ENCODE measurements at regions not wholly inside any gene's neighbourhood (a gene's known extent, or its start where the extent isn't known, plus 50 kb on each side); places are given as distances from the start of the nearest gene placed in this dataset.

DNA sequence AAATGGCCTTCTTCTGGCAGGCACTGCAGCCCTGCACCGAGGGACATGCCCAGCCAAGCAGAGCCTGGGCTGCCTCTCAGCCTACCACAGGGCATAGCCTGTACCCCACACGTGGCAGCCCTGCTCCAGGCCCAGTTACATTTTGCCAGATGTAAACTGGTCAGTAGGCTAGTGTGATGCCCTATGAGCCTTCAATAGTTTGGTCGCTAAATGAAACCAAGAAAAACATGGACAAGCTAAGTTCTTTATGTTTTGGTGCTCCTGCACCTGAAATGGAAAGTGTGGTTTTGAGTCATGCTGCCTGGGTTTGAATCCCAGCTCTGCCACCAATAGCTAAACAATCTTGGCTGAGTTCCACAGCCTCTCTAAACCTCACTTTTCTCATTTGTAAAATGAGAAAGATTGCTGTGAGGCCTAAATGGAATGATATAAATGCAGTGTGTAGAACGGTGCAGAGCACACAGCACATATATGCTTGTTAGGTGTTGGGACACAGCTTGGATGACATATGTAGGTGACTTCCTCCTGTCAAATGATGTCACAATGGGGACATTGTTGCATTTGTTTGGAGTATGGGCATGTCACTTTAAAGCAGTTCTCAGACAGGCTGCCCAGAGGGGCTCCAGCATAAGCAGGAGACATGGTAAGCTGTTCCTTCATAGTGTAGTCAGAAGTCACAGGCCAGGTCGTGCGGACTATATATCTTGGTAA lies 57.4 kb downstream of the ZBTB38 start:
- H3K27ac ChIP-seq: peak overlapping the region; percentile 86
- TF ChIP-seq, protein P1, sequence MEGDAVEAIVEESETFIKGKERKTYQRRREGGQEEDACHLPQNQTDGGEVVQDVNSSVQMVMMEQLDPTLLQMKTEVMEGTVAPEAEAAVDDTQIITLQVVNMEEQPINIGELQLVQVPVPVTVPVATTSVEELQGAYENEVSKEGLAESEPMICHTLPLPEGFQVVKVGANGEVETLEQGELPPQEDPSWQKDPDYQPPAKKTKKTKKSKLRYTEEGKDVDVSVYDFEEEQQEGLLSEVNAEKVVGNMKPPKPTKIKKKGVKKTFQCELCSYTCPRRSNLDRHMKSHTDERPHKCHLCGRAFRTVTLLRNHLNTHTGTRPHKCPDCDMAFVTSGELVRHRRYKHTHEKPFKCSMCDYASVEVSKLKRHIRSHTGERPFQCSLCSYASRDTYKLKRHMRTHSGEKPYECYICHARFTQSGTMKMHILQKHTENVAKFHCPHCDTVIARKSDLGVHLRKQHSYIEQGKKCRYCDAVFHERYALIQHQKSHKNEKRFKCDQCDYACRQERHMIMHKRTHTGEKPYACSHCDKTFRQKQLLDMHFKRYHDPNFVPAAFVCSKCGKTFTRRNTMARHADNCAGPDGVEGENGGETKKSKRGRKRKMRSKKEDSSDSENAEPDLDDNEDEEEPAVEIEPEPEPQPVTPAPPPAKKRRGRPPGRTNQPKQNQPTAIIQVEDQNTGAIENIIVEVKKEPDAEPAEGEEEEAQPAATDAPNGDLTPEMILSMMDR (IDR thresholded peaks at IDR 0.05; ENCODE audit: low read depth, low read length): no peak

DNA sequence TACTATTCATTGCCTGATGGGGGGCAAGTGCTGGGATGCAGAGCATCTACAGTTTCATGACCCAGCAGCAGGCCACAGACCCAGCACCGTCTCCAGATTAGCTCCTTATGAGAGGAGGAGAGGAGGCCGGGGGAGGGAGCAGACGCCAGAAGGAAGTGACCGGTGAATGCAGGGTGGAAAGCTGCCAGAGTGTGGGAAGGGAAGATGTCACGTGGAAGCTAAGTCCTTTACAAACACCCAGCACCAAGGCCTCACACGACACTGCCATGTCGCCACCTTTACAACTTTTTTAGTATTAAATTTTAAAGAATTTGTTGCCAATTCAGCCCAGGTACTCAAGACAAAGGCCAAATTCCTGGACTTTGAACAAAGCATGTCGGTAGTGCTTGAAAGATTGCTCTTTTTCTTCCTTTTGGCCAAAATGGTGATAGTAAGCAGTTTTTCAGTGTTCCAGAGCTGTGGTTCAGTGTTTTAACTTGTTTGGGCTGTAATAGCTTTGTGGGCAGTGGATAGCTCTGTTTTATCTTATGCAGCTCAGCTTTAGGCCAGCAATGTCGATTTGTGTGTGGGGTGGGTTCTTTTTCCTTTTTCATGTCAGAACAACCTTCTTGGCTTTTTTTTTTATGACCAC lies 58.2 kb downstream of the ZBTB38 start:
- Histone ChIP-seq H3K27ac (peak overlapping the region; percentile 86), H3K27me3 (ENCODE audit: insufficient read depth, low read depth, severe bottlenecking) (no peaks in the 10 kb centered on the region), H3K4me3 (ENCODE audit: low read depth, low read length) (no peak overlapping the region), H3K9me3 (ENCODE audit: severe bottlenecking) (no peaks in the 10 kb centered on the region), H3K36me3 (peaks cover 4% of the 10 kb centered on the region)
- TF ChIP-seq, protein P1 (IDR thresholded peaks at IDR 0.05; ENCODE audit: low read depth, low read length): no peak
- peak; percentile 94 for DNase-seq

More for the DNA sequence above, 57.4 kb downstream of the ZBTB38 start:
- Histone ChIP-seq H3K9me3 (ENCODE audit: severe bottlenecking) (no peaks in the 10 kb centered on the region), H3K4me3 (ENCODE audit: low read depth, low read length) (no peak overlapping the region), H3K27me3 (ENCODE audit: insufficient read depth, low read depth, severe bottlenecking) (no peaks in the 10 kb centered on the region), H3K36me3 (peaks cover 4% of the 10 kb centered on the region)
- DNase-seq: no peak

DNA sequence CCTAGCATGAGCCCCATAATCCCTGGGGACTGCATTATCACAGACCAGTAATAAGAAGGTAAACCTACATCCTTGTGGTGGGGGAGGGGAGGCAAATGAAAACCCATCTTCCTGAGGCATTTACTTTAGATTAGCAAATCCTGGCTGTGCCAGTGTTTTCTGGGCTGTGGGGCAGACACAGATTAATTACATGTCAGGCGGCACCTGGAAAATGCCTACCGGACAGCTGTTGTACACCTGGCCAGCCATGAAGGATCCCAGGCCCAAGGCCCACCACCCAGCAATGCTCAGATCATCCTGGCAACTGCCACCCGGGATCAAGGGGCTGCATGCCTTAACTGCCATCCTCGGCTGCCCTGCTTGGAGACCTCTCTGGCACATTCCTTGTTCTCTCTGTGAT lies 59.1 kb upstream of the RASA2 start:
- no peaks in the 10 kb centered on the region for H3K27me3 ChIP-seq (ENCODE audit: insufficient read depth, low read depth, severe bottlenecking)
- no peak overlapping the region for H3K4me3 ChIP-seq (ENCODE audit: low read depth, low read length)
- DNase-seq: peak; percentile 65
- peaks cover 4% of the 10 kb centered on the region for H3K36me3 ChIP-seq
- peak overlapping the region; percentile 86 for H3K27ac ChIP-seq
- H3K9me3 ChIP-seq (ENCODE audit: severe bottlenecking): no peaks in the 10 kb centered on the region
- TF ChIP-seq, protein P1 (IDR thresholded peaks at IDR 0.05; ENCODE audit: low read depth, low read length): no peak

DNA sequence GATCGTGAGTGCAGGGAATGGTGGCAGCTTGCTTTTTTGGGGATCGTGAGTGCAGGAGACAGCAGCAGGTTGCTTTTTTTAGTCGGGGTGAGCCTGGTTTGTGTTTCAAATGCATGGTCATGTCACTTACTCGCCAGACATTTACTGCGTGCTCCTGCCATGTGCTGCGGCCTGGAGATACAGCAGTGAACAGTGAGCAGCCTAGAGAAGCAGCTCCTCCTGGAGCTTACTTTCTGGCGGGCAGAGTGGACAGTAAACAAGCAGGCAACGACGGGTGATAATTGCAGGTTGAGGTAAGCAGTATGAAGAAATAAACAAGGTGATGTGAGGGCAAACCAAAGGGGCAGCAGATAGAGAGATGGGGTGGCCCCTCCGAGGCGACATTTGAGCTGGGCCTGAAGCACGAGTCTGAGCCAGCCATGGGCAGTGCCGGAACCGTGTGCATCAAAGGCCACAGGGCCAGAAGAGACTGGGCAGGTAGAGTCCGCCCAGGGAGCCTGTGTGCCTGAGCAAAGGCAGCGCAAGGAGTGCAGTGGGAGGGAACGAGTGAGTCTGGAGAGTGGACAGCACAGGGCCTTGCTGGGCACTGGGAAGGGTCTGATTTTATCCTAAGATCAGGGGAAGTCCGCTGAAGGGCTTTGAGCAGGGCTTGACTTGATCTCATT lies 57.3 kb upstream of the RASA2 start:
- Histone ChIP-seq H3K4me3 (ENCODE audit: low read depth, low read length) (no peak overlapping the region), H3K36me3 (peaks cover 4% of the 10 kb centered on the region; the same call in 1 of the 2 replicates), H3K27ac (peak overlapping the region; percentile 95), H3K27me3 (ENCODE audit: insufficient read depth, low read depth, severe bottlenecking) (no peaks in the 10 kb centered on the region), H3K9me3 (ENCODE audit: severe bottlenecking) (no peaks in the 10 kb centered on the region)
- TF ChIP-seq, protein P1 (IDR thresholded peaks at IDR 0.05; ENCODE audit: low read depth, low read length): no peak
- DNase-seq: peak; percentile 15

DNA sequence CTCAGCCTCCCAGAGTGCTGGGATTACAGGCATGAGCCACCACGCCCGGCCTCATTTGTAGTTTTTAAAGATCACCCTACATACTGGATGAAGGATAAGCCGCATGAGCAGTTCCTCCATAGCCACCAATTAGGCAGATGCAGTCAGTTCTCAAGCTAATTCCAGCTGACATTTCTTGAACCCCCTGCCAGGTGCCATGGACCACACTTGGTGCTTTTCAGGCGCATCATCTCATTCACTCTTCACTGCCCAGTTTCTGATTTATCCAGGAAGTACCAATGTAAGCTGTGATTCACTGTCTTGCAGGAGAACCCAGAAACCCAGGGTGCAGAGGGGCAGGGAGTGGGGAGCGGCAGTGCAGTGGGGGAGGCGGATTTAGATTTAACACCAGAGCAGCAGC lies 56.5 kb upstream of the RASA2 start:
- Histone ChIP-seq H3K4me3 (ENCODE audit: low read depth, low read length) (no peak overlapping the region), H3K27me3 (ENCODE audit: insufficient read depth, low read depth, severe bottlenecking) (no peaks in the 10 kb centered on the region), H3K9me3 (ENCODE audit: severe bottlenecking) (no peaks in the 10 kb centered on the region), H3K27ac (peak overlapping the region; percentile 95), H3K36me3 (peaks cover 4% of the 10 kb centered on the region; the same call in 1 of the 2 replicates)
- DNase-seq: peak; percentile 90
- TF ChIP-seq, protein P1 (IDR thresholded peaks at IDR 0.05; ENCODE audit: low read depth, low read length): no peak

Measured in WERI-Rb-1 (cell line).